ENCODE measurements at regions not wholly inside any gene's neighbourhood (a gene's known extent, or its start where the extent isn't known, plus 50 kb on each side); places are given as distances from the start of the nearest gene placed in this dataset.
"Not testable (repeated sequence)": the region's sequence is repeated elsewhere in the genome, so short reads cannot be mapped to it uniquely, and the experiment has no call there.

DNA sequence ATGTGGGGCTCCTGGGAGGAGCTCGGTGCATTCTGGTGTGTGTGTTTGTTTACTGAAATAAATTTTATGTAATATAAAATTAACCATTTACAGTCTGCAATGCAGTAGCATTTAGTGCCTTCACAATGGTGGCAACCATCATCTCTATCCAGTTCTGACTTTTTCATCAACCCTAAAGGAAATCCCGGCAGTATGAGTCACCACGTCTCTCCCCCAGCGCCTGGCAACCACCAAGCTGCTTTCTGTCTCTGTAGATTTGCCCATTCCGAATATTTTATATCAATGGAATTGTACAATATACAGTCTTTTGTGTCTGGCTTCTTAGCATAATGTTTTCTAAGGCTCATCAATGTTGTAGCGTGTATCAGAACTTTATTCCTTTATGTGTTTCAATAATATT, 300.5 kb downstream of the MIAT start:
- Histone ChIP-seq H3K36me3 (ENCODE audit: insufficient read depth, low read length) (no peaks in the 10 kb centered on the region), H3K4me3 (ENCODE audit: low read depth, low read length) (no peak overlapping the region), H3K27ac (ENCODE audit: low read depth, low read length) (no peak overlapping the region), H3K27me3 (ENCODE audit: insufficient read depth, low read length) (peaks cover 74% of the 10 kb centered on the region), H2AFZ (ENCODE audit: low read length, unreplicated experiment) (no peak overlapping the region), H3K79me2 (ENCODE audit: control insufficient read depth, insufficient read depth, low read length, unreplicated experiment) (no peaks in the 10 kb centered on the region), H3K4me1 (ENCODE audit: control insufficient read depth, insufficient read depth, low read length, unreplicated experiment) (no peaks in the 10 kb centered on the region)

DNA sequence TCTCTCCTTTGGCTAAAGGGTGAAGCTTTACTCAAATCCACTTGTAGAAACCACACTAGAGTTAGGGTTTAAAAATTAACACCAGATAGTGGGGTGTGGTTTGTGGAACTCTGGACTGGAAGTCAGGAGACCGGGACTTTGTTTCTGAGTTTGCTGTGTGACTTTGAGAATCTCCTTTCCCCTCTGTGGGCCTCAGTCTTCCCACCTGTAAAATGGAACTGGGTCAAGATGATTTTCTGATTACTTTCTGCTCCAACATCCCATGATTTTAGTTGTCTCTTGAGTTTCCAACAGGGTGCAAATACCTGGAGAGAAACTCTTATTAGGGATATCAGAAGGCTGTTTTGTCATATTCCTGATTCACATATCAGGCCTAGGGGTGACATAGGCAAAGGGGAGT, 301.0 kb downstream of the MIAT start:
- Histone ChIP-seq H3K4me1 (ENCODE audit: control insufficient read depth, insufficient read depth, low read length, unreplicated experiment) (no peaks in the 10 kb centered on the region), H3K4me3 (ENCODE audit: low read depth, low read length) (no peak overlapping the region), H3K36me3 (ENCODE audit: insufficient read depth, low read length) (no peaks in the 10 kb centered on the region), H3K27ac (ENCODE audit: low read depth, low read length) (no peak overlapping the region), H2AFZ (ENCODE audit: low read length, unreplicated experiment) (no peak overlapping the region), H3K79me2 (ENCODE audit: control insufficient read depth, insufficient read depth, low read length, unreplicated experiment) (no peaks in the 10 kb centered on the region), H3K27me3 (ENCODE audit: insufficient read depth, low read length) (peaks cover 73% of the 10 kb centered on the region)

DNA sequence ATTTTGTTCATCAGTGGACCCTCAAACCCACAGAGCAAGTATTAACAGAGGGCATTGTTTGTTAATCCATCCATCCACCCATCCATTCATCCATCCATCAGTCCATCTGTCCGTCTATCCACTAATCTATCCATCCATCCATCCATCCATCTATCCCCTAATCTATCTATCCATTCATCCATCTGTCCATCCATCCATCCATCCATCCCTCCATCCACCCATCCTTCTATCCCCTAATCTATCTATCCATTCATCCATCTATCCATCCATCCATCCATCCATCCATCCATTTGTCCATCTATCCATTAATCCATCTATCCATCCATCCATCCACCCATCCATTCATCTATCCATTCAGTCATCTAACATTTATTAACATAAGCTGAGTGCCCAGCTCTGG, 307.3 kb downstream of the MIAT start:
- H2AFZ ChIP-seq (ENCODE audit: low read length, unreplicated experiment): no peak overlapping the region
- peaks cover 36% of the 10 kb centered on the region for H3K27me3 ChIP-seq (ENCODE audit: insufficient read depth, low read length)
- no peak overlapping the region for H3K4me3 ChIP-seq (ENCODE audit: low read depth, low read length)
- no peaks in the 10 kb centered on the region for H3K4me1 ChIP-seq (ENCODE audit: control insufficient read depth, insufficient read depth, low read length, unreplicated experiment)
- H3K79me2 ChIP-seq (ENCODE audit: control insufficient read depth, insufficient read depth, low read length, unreplicated experiment): no peaks in the 10 kb centered on the region
- H3K27ac ChIP-seq (ENCODE audit: low read depth, low read length): no peak overlapping the region
- H3K36me3 ChIP-seq (ENCODE audit: insufficient read depth, low read length): no peaks in the 10 kb centered on the region

DNA sequence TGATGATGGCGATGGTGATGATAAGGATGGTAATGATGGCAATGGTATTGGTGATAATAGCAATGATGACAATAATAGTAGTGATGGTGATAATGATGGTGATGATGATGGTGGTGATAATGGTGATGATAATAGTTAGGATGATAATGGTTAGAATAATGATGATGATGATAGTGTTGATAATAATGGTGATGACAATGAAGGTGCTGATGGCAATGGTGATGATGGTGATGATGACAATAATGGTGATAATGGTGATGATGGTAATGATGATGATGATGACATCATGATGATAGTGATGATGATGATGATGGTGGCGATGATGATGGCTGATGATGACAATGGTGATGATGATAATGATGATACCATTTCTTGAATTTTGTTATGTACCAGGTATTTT, 309.9 kb downstream of the MIAT start:
- H2AFZ ChIP-seq (ENCODE audit: low read length, unreplicated experiment): no peak overlapping the region
- no peaks in the 10 kb centered on the region for H3K79me2 ChIP-seq (ENCODE audit: control insufficient read depth, insufficient read depth, low read length, unreplicated experiment)
- H3K27me3 ChIP-seq (ENCODE audit: insufficient read depth, low read length): peaks cover 36% of the 10 kb centered on the region
- no peak overlapping the region for H3K4me3 ChIP-seq (ENCODE audit: low read depth, low read length)
- no peaks in the 10 kb centered on the region for H3K4me1 ChIP-seq (ENCODE audit: control insufficient read depth, insufficient read depth, low read length, unreplicated experiment)
- no peaks in the 10 kb centered on the region for H3K36me3 ChIP-seq (ENCODE audit: insufficient read depth, low read length)
- no peak overlapping the region for H3K27ac ChIP-seq (ENCODE audit: low read depth, low read length)

DNA sequence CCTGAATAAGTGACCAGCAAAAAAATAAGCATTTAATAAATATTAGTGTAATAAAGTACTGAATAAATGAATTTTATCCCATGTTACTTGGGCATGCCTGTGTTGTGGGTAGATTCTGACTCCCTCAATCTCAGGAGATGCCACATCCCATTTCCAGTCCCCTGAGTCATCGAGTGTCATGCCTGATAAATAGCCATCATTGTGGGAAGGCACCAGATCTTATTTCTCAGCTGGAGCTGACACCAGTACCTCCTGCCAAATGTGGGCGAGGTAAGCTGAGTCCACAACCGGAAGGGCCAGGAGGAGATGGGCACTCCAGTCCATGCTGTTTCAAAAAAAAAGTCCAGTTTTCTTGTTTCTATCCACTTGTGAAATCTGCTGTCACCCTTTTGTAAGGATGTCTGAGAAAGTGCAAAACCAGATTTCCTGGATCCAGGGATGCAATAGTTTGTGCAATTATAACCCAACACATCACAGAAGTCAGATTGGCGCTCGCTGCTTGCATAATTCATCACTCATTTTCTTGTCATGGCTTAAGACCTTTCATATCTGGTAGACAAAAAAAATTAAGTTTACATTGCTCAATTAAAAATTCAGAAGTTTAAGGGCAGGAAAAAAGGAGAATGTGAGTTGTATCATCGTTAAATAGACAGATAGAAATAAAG, 311.6 kb downstream of the MIAT start:
- no peak overlapping the region for H2AFZ ChIP-seq (ENCODE audit: low read length, unreplicated experiment)

DNA sequence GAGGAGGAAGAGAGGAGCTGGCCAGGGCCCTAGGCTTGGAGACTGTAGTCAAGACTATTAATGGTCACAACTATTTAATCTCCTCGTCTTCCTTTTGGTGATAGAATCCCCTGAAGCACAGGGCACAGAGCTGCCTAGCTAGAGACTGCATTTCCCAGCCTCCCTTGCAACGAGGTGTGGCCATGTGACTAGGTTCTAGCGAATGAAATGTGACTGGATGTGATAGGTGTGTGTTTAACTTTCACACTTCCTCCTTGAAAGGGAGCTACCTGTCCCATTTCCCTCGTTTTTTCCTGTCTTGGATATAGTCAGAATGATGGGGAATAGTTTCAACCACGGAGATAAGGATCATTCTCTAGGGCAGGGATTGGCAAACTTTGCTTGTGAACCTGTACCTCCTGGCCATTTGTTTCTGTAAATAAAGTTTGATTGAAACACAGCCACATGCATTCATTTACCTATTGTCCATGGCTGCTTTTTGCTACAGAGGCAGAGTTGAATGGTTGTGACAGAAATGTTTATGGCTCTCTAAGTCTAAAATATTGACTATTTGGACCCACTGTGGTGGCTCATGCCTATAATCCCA, 313.5 kb downstream of the MIAT start:
- Histone ChIP-seq H3K4me3 (ENCODE audit: low read depth, low read length) (no peak overlapping the region), H3K79me2 (ENCODE audit: control insufficient read depth, insufficient read depth, low read length, unreplicated experiment) (no peaks in the 10 kb centered on the region), H3K36me3 (ENCODE audit: insufficient read depth, low read length) (no peaks in the 10 kb centered on the region), H3K27ac (ENCODE audit: low read depth, low read length) (no peak overlapping the region), H3K27me3 (ENCODE audit: insufficient read depth, low read length) (peaks cover 36% of the 10 kb centered on the region), H3K4me1 (ENCODE audit: control insufficient read depth, insufficient read depth, low read length, unreplicated experiment) (no peaks in the 10 kb centered on the region), H2AFZ (ENCODE audit: low read length, unreplicated experiment) (no peak overlapping the region)

More for the DNA sequence above, 311.6 kb downstream of the MIAT start:
- H3K36me3 ChIP-seq (ENCODE audit: insufficient read depth, low read length): no peaks in the 10 kb centered on the region
- H3K79me2 ChIP-seq (ENCODE audit: control insufficient read depth, insufficient read depth, low read length, unreplicated experiment): no peaks in the 10 kb centered on the region
- peaks cover 29% of the 10 kb centered on the region for H3K27me3 ChIP-seq (ENCODE audit: insufficient read depth, low read length)
- H3K4me1 ChIP-seq (ENCODE audit: control insufficient read depth, insufficient read depth, low read length, unreplicated experiment): no peaks in the 10 kb centered on the region
- no peak overlapping the region for H3K4me3 ChIP-seq (ENCODE audit: low read depth, low read length)
- H3K27ac ChIP-seq (ENCODE audit: low read depth, low read length): no peak overlapping the region

DNA sequence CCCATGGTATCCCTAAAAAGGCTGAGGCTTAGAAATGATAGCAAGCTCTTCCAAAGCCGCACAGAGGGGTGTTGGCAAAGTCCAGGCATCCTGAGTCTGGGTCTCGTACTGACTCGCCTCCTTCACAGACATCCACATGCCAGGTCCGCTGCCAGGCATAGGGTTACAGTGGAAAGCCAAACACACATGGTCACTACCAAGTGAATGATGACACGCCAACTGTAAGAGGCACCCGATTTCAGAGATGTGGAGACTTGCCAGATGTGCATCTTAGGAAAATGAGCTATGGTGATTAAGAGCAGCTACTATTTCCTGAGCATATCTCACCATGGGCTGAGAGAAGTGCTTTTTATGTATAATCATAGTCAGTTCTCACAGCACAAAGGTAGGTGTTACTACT, 314.9 kb downstream of the MIAT start:
- H2AFZ ChIP-seq (ENCODE audit: low read length, unreplicated experiment): no peak overlapping the region
- no peak overlapping the region for H3K4me3 ChIP-seq (ENCODE audit: low read depth, low read length)
- H3K79me2 ChIP-seq (ENCODE audit: control insufficient read depth, insufficient read depth, low read length, unreplicated experiment): no peaks in the 10 kb centered on the region
- no peak overlapping the region for H3K27ac ChIP-seq (ENCODE audit: low read depth, low read length)
- H3K27me3 ChIP-seq (ENCODE audit: insufficient read depth, low read length): peaks cover 47% of the 10 kb centered on the region
- no peaks in the 10 kb centered on the region for H3K36me3 ChIP-seq (ENCODE audit: insufficient read depth, low read length)
- H3K4me1 ChIP-seq (ENCODE audit: control insufficient read depth, insufficient read depth, low read length, unreplicated experiment): no peaks in the 10 kb centered on the region

DNA sequence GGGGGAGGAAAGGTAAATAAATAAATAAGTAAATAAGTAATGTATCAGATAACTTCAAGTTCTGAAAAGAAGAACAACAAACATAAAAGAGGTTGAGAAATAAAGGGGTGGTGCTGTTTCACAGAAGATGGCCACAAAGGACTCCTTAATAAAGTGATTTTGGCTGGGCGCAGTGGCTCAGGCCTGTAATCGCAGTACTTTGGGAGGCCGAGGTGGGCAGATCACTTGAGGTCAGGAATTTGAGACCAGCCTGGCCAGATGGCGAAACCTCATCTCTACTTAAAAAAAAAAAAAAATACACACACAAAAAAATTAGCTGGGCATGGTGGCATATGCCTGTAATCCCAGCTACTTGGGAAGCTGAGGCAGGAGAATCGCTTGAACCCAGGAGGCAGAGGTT, 315.5 kb downstream of the MIAT start:
- H3K4me3 ChIP-seq (ENCODE audit: low read depth, low read length); H3K4me1 ChIP-seq (ENCODE audit: control insufficient read depth, insufficient read depth, low read length, unreplicated experiment); H2AFZ ChIP-seq (ENCODE audit: low read length, unreplicated experiment); H3K36me3 ChIP-seq (ENCODE audit: insufficient read depth, low read length); H3K79me2 ChIP-seq (ENCODE audit: control insufficient read depth, insufficient read depth, low read length, unreplicated experiment); H3K27ac ChIP-seq (ENCODE audit: low read depth, low read length): not testable (repeated sequence)
- peaks cover 47% of the 10 kb centered on the region for H3K27me3 ChIP-seq (ENCODE audit: insufficient read depth, low read length)

DNA sequence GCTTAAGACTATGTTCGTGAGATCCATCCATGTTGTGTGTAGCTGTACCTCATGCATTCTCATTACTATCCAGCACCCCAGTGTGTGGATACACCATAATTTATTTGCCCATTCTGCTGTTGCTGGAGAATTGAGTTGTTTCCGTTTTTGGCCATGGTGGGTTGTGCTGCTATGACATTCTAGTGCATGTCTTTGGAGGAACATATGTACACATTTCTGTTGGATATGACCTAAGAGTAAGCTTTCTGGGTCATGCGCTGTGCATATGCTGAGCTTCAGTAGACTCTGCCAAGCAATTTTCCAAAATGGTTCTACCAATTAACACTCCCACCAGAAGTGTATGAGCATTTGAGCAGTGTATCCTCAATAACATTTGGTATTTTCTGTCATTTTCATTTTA, 316.6 kb downstream of the MIAT start:
- Histone ChIP-seq H3K79me2 (ENCODE audit: control insufficient read depth, insufficient read depth, low read length, unreplicated experiment) (no peaks in the 10 kb centered on the region), H2AFZ (ENCODE audit: low read length, unreplicated experiment) (no peak overlapping the region), H3K4me1 (ENCODE audit: control insufficient read depth, insufficient read depth, low read length, unreplicated experiment) (no peaks in the 10 kb centered on the region), H3K4me3 (ENCODE audit: low read depth, low read length) (no peak overlapping the region), H3K27me3 (ENCODE audit: insufficient read depth, low read length) (peaks cover 51% of the 10 kb centered on the region), H3K36me3 (ENCODE audit: insufficient read depth, low read length) (no peaks in the 10 kb centered on the region), H3K27ac (ENCODE audit: low read depth, low read length) (no peak overlapping the region)

DNA sequence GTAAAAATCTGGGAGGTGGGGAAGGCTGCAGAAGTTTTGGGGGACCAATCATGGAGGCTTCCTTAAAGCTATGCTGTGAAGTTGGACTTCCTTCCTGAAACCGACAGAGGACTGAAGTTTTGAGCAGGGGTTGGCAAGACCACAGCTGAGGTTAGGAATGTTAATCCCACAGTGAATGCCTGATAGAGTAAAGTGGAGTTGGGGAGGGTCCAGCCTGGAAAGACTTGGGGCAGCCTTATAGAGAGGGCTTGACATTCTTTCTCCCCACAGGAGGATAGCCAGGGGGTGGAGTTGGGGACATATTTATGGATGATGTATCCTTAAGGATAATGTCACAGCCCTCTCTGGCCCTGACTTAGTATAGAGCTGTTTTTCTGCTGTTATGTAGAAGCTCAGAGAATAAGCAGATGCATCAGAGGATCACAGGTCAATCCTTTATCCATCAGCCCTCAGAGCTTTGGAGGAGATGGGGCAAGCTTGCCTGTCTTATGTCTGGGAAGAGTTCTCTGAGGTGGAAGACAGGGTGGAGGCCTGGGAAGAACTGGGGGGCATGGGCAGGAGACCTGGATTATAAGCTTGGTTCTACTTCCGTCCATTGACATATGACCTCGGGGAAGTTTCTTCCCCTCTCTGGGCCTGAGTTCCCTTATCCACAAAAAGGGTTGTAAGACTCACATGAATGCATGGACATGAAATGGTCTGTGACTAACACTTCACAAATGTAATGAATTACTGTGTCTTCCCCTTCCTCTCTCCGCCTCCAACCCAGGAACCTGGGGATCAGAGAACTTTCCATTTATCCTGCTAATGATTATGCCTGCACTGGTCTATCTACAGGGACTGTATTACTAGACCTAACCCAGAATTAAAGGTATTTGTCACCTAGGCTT, 317.8 kb downstream of the MIAT start:
- peaks cover 55% of the 10 kb centered on the region for H3K27me3 ChIP-seq (ENCODE audit: insufficient read depth, low read length)
- no peaks in the 10 kb centered on the region for H3K4me1 ChIP-seq (ENCODE audit: control insufficient read depth, insufficient read depth, low read length, unreplicated experiment)
- H2AFZ ChIP-seq (ENCODE audit: low read length, unreplicated experiment): no peak overlapping the region
- no peak overlapping the region for H3K4me3 ChIP-seq (ENCODE audit: low read depth, low read length)
- no peaks in the 10 kb centered on the region for H3K36me3 ChIP-seq (ENCODE audit: insufficient read depth, low read length)
- H3K27ac ChIP-seq (ENCODE audit: low read depth, low read length): no peak overlapping the region
- no peaks in the 10 kb centered on the region for H3K79me2 ChIP-seq (ENCODE audit: control insufficient read depth, insufficient read depth, low read length, unreplicated experiment)

DNA sequence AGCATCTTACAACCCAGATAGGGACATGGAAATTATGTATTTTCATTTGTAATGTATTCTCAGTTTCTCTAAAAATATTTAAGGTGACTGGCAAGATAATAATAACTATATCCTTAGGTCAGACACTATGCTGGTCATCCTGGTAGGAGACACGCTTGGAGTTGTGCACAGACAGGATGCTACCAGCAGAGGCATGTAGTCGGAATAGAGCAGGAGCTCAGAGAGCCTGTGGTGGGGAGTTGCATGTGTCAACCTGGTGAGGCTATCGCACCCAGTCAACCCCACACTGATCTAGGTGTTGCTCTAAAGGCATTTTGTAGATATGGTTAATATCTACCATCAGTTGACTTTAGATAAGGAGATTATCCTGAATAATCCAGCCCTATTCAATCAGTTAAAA, 318.5 kb downstream of the MIAT start:
- Histone ChIP-seq H3K27me3 (ENCODE audit: insufficient read depth, low read length) (peaks cover 59% of the 10 kb centered on the region), H3K4me1 (ENCODE audit: control insufficient read depth, insufficient read depth, low read length, unreplicated experiment) (no peaks in the 10 kb centered on the region), H3K79me2 (ENCODE audit: control insufficient read depth, insufficient read depth, low read length, unreplicated experiment) (no peaks in the 10 kb centered on the region), H3K4me3 (ENCODE audit: low read depth, low read length) (no peak overlapping the region), H3K36me3 (ENCODE audit: insufficient read depth, low read length) (no peaks in the 10 kb centered on the region), H2AFZ (ENCODE audit: low read length, unreplicated experiment) (no peak overlapping the region), H3K27ac (ENCODE audit: low read depth, low read length) (no peak overlapping the region)
